GM23338 (cell line): ENCODE measurements at regions not wholly inside any gene's neighbourhood (a gene's known extent, or its start where the extent isn't known, plus 50 kb on each side); places are given as distances from the start of the nearest gene placed in this dataset.

Experiments
- ATAC-seq: fragments of 200-7000 bp; cut with Tn5 transposase; 3 replicates; pipeline ENCODE4 v1.9.1; 2020
- DNase-seq: peaks from one replicate; pipeline ENCODE4 v3.0.0-alpha.2; 2015; ENCODE audit warnings: low spot score
- H2AFZ ChIP-seq: fragments of 200-600 bp; sonication (generic); 2 replicates; pipeline ENCODE4 v1.8.0; 2016; ENCODE audit warnings: antibody characterized with exemption, mild to moderate bottlenecking, moderate library complexity
- H3F3A ChIP-seq: fragments of 200-600 bp; sonication (generic); replicated peaks from 2 replicates; pipeline ENCODE4 v1.8.0; 2017; ENCODE audit warnings: antibody characterized with exemption, mixed run types, low read depth
- H3K27ac ChIP-seq: fragments of 200-600 bp; sonication (generic); 2 replicates; pipeline ENCODE4 v1.6.1; 2016; ENCODE audit warnings: low read depth
- H3K27me3 ChIP-seq: fragments of 200-600 bp; sonication (generic); 2 replicates; pipeline ENCODE4 v1.8.0; 2016; ENCODE audit warnings: mild to moderate bottlenecking, mixed run types, moderate library complexity; ENCODE audit not compliant: insufficient read depth
- H3K36me3 ChIP-seq: fragments of 200-600 bp; sonication (generic); 2 replicates; pipeline ENCODE4 v1.8.0; 2016; ENCODE audit warnings: mild to moderate bottlenecking; ENCODE audit not compliant: insufficient read depth
- H3K4me1 ChIP-seq: fragments of 200-600 bp; sonication (generic); 2 replicates; pipeline ENCODE4 v1.8.0; 2016; ENCODE audit warnings: mild to moderate bottlenecking, moderate library complexity; ENCODE audit not compliant: insufficient read depth
- H3K4me2 ChIP-seq: fragments of 200-600 bp; sonication (generic); 2 replicates; pipeline ENCODE4 v1.7.1; 2017; ENCODE audit warnings: mixed run types
- H3K4me3 ChIP-seq: fragments of 200-600 bp; sonication (generic); 2 replicates; pipeline ENCODE4 v1.6.1; 2016; ENCODE audit warnings: mixed run types
- H3K79me2 ChIP-seq: fragments of 200-600 bp; sonication (generic); replicated peaks from 2 replicates; pipeline ENCODE4 v1.8.0; 2017; ENCODE audit warnings: mild to moderate bottlenecking; ENCODE audit not compliant: insufficient read depth
- H3K9me2 ChIP-seq: fragments of 200-600 bp; sonication (generic); 2 replicates; pipeline ENCODE4 v1.8.0; 2017; ENCODE audit not compliant: insufficient read depth
- H4K20me1 ChIP-seq: fragments of 200-600 bp; sonication (generic); replicated peaks from 2 replicates; pipeline ENCODE4 v1.8.0; 2017; ENCODE audit warnings: mild to moderate bottlenecking; ENCODE audit not compliant: insufficient read depth
- H3K27ac Mint-ChIP-seq: 2 replicates; pipeline ENCODE4 v1.8.0; 2020; ENCODE audit warnings: inconsistent platforms, mild to moderate bottlenecking, moderate library complexity, mixed read lengths
- H3K27me3 Mint-ChIP-seq: 3 replicates; pipeline ENCODE4 v1.8.0; 2022; ENCODE audit warnings: low read depth, mild to moderate bottlenecking, moderate library complexity, mixed read lengths, inconsistent platforms; ENCODE audit not compliant: insufficient read depth, poor library complexity
- H3K36me3 Mint-ChIP-seq: 3 replicates; pipeline ENCODE4 v1.8.0; 2021; ENCODE audit warnings: low read depth, mild to moderate bottlenecking, inconsistent platforms, moderate library complexity, mixed read lengths
- H3K4me1 Mint-ChIP-seq: 3 replicates; pipeline ENCODE4 v1.8.0; 2020; ENCODE audit warnings: mild to moderate bottlenecking, inconsistent platforms, mixed read lengths
- H3K4me3 Mint-ChIP-seq: 3 replicates; pipeline ENCODE4 v1.8.0; 2021; ENCODE audit warnings: moderate library complexity, mild to moderate bottlenecking, inconsistent platforms, mixed read lengths
- H3K9me3 Mint-ChIP-seq: 3 replicates; pipeline ENCODE4 v1.8.0; 2020; ENCODE audit warnings: moderate library complexity, mild to moderate bottlenecking, inconsistent platforms, mixed read lengths
- CREB1 ChIP-seq: fragments of 250-450 bp; sonication (Bioruptor Pico); IDR thresholded peaks from 2 replicates; pipeline ENCODE4 v1.5.0; 2020; ENCODE audit warnings: low read depth, mild to moderate bottlenecking, moderate library complexity
- EZH2 ChIP-seq: fragments of 200-600 bp; sonication (generic); IDR thresholded peaks from one replicate; pipeline ENCODE4 v1.8.0; 2017; ENCODE audit warnings: antibody characterized with exemption, mild to moderate bottlenecking, low read depth; ENCODE audit not compliant: unreplicated experiment
- EZH2phosphoT487 ChIP-seq: fragments of 200-600 bp; sonication (generic); IDR thresholded peaks from one replicate; pipeline ENCODE4 v1.8.1; 2018; ENCODE audit warnings: antibody characterized with exemption; ENCODE audit not compliant: unreplicated experiment
- JUNB ChIP-seq: IDR thresholded peaks from one replicate; pipeline ENCODE4 v1.6.1; 2016; ENCODE audit warnings: antibody characterized with exemption; ENCODE audit not compliant: unreplicated experiment
- NANOG ChIP-seq: IDR thresholded peaks from 2 replicates; pipeline ENCODE4 v1.6.1; 2016; ENCODE audit warnings: antibody characterized with exemption, borderline replicate concordance
- POLR2AphosphoS5 ChIP-seq: IDR thresholded peaks from 2 replicates; pipeline ENCODE4 v1.6.1; 2016; ENCODE audit warnings: antibody characterized with exemption, low read depth
- STAT1 ChIP-seq: IDR thresholded peaks from one replicate; pipeline ENCODE4 v1.6.1; 2016; ENCODE audit warnings: antibody characterized with exemption; ENCODE audit not compliant: unreplicated experiment
- ZNF114 ChIP-seq: fragments of 250-450 bp; sonication (Bioruptor Pico); IDR thresholded peaks from 2 replicates; pipeline ENCODE4 v1.5.0; 2020; ENCODE audit warnings: mild to moderate bottlenecking, moderate library complexity
- ZNF331 ChIP-seq: fragments of 250-450 bp; sonication (Bioruptor Pico); IDR thresholded peaks from 2 replicates; pipeline ENCODE4 v1.5.0; 2020; ENCODE audit warnings: low read depth, mild to moderate bottlenecking, moderate library complexity
- TF ChIP-seq, protein P1 (sequence below): fragments of 250-450 bp; sonication (Bioruptor Pico); IDR thresholded peaks from 2 replicates; pipeline ENCODE4 v1.5.0; 2020; ENCODE audit warnings: mild to moderate bottlenecking, moderate library complexity
- TF ChIP-seq, protein P2 (sequence below): IDR thresholded peaks from 2 replicates; pipeline ENCODE4 v1.6.1; 2016; ENCODE audit warnings: antibody characterized with exemption
- TF ChIP-seq, protein P3 (sequence below): IDR thresholded peaks from one replicate; pipeline ENCODE4 v1.6.1; 2018; ENCODE audit warnings: antibody characterized with exemption; ENCODE audit not compliant: unreplicated experiment
- TF ChIP-seq, protein P4 (sequence below), 2 experiments: fragments of 200-600 bp in 1 of 2; sonication (generic) in 1 of 2; conservative IDR thresholded peaks; 2 replicates each; pipeline versions ENCODE4 v1.5.1 to v1.6.1; 2016 to 2017; ENCODE audit warnings: antibody characterized with exemption in 2 of 2, low read depth in 2 of 2, mild to moderate bottlenecking in 2 of 2, moderate library complexity in 1 of 2

DNA sequence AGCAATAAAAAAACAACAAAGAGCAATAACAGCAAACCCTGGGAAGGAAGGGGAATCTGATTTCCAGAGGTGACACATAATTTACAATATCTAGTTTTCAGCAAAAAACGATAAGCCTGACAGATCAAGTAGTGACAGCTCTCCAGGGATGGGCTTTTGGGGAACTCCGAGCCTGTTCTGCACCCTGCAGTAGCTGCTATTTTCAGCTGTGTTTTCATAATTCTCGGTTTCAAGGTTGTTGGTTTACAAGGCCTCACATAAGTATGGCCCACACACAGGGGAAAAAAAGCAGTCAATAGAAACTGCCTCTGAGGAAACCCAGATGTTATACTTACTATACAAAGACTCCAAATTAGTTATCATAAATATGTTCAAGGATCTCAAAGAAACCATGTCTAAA lies 67.7 kb upstream of the CTLA4 start:
- Histone ChIP-seq H3K27me3 (no peaks in the 10 kb centered on the region), H4K20me1 (no peaks in the 10 kb centered on the region), H3K4me2 (no peak overlapping the region), H3K4me1 (no peaks in the 10 kb centered on the region; the same call in 1 of the 2 replicates), H2AFZ (no peak overlapping the region), H3K4me3 (no peak overlapping the region), H3K9me2 (no peaks in the 10 kb centered on the region), H3K36me3 (no peaks in the 10 kb centered on the region), H3K27ac (no peak overlapping the region), H3F3A (no peaks in the 10 kb centered on the region), H3K79me2 (no peaks in the 10 kb centered on the region)
- Mint-ChIP-seq H3K9me3 (peaks cover 6% of the 10 kb centered on the region), H3K27ac (no peak overlapping the region), H3K36me3 (no peaks in the 10 kb centered on the region), H3K27me3 (peaks cover 2% of the 10 kb centered on the region), H3K4me3 (no peak overlapping the region), H3K4me1 (peaks cover 12% of the 10 kb centered on the region; the same call in 2 of the 3 replicates)
- ATAC-seq (no peak), DNase-seq (no peak)
- no peak for TF ChIP-seq ZNF114 (CRISPR knock-in tag)
- TF ChIP-seq, protein P1, sequence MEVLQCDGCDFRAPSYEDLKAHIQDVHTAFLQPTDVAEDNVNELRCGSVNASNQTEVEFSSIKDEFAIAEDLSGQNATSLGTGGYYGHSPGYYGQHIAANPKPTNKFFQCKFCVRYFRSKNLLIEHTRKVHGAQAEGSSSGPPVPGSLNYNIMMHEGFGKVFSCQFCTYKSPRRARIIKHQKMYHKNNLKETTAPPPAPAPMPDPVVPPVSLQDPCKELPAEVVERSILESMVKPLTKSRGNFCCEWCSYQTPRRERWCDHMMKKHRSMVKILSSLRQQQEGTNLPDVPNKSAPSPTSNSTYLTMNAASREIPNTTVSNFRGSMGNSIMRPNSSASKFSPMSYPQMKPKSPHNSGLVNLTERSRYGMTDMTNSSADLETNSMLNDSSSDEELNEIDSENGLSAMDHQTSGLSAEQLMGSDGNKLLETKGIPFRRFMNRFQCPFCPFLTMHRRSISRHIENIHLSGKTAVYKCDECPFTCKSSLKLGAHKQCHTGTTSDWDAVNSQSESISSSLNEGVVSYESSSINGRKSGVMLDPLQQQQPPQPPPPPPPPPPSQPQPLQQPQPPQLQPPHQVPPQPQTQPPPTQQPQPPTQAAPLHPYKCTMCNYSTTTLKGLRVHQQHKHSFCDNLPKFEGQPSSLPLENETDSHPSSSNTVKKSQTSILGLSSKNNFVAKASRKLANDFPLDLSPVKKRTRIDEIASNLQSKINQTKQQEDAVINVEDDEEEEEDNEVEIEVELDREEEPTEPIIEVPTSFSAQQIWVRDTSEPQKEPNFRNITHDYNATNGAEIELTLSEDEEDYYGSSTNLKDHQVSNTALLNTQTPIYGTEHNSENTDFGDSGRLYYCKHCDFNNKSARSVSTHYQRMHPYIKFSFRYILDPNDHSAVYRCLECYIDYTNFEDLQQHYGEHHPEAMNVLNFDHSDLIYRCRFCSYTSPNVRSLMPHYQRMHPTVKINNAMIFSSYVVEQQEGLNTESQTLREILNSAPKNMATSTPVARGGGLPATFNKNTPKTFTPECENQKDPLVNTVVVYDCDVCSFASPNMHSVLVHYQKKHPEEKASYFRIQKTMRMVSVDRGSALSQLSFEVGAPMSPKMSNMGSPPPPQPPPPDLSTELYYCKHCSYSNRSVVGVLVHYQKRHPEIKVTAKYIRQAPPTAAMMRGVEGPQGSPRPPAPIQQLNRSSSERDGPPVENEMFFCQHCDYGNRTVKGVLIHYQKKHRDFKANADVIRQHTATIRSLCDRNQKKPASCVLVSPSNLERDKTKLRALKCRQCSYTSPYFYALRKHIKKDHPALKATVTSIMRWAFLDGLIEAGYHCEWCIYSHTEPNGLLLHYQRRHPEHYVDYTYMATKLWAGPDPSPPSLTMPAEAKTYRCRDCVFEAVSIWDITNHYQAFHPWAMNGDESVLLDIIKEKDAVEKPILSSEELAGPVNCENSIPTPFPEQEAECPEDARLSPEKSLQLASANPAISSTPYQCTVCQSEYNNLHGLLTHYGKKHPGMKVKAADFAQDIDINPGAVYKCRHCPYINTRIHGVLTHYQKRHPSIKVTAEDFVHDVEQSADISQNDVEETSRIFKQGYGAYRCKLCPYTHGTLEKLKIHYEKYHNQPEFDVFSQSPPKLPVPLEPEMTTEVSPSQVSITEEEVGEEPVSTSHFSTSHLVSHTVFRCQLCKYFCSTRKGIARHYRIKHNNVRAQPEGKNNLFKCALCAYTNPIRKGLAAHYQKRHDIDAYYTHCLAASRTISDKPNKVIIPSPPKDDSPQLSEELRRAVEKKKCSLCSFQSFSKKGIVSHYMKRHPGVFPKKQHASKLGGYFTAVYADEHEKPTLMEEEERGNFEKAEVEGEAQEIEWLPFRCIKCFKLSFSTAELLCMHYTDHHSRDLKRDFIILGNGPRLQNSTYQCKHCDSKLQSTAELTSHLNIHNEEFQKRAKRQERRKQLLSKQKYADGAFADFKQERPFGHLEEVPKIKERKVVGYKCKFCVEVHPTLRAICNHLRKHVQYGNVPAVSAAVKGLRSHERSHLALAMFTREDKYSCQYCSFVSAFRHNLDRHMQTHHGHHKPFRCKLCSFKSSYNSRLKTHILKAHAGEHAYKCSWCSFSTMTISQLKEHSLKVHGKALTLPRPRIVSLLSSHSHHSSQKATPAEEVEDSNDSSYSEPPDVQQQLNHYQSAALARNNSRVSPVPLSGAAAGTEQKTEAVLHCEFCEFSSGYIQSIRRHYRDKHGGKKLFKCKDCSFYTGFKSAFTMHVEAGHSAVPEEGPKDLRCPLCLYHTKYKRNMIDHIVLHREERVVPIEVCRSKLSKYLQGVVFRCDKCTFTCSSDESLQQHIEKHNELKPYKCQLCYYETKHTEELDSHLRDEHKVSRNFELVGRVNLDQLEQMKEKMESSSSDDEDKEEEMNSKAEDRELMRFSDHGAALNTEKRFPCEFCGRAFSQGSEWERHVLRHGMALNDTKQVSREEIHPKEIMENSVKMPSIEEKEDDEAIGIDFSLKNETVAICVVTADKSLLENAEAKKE (CRISPR knock-in tag) = no peak
- no peak for TF ChIP-seq NANOG
- TF ChIP-seq ZNF331 (CRISPR knock-in tag) = no peak
- TF ChIP-seq EZH2phosphoT487 = no peak
- no peak for TF ChIP-seq POLR2AphosphoS5
- TF ChIP-seq STAT1 = no peak
- TF ChIP-seq, protein P2, sequence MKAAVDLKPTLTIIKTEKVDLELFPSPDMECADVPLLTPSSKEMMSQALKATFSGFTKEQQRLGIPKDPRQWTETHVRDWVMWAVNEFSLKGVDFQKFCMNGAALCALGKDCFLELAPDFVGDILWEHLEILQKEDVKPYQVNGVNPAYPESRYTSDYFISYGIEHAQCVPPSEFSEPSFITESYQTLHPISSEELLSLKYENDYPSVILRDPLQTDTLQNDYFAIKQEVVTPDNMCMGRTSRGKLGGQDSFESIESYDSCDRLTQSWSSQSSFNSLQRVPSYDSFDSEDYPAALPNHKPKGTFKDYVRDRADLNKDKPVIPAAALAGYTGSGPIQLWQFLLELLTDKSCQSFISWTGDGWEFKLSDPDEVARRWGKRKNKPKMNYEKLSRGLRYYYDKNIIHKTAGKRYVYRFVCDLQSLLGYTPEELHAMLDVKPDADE = no peak
- TF ChIP-seq JUNB = no peak
- TF ChIP-seq CREB1 = no peak
- no peak for TF ChIP-seq EZH2
- TF ChIP-seq, protein P3, sequence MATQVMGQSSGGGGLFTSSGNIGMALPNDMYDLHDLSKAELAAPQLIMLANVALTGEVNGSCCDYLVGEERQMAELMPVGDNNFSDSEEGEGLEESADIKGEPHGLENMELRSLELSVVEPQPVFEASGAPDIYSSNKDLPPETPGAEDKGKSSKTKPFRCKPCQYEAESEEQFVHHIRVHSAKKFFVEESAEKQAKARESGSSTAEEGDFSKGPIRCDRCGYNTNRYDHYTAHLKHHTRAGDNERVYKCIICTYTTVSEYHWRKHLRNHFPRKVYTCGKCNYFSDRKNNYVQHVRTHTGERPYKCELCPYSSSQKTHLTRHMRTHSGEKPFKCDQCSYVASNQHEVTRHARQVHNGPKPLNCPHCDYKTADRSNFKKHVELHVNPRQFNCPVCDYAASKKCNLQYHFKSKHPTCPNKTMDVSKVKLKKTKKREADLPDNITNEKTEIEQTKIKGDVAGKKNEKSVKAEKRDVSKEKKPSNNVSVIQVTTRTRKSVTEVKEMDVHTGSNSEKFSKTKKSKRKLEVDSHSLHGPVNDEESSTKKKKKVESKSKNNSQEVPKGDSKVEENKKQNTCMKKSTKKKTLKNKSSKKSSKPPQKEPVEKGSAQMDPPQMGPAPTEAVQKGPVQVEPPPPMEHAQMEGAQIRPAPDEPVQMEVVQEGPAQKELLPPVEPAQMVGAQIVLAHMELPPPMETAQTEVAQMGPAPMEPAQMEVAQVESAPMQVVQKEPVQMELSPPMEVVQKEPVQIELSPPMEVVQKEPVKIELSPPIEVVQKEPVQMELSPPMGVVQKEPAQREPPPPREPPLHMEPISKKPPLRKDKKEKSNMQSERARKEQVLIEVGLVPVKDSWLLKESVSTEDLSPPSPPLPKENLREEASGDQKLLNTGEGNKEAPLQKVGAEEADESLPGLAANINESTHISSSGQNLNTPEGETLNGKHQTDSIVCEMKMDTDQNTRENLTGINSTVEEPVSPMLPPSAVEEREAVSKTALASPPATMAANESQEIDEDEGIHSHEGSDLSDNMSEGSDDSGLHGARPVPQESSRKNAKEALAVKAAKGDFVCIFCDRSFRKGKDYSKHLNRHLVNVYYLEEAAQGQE = no peak
- TF ChIP-seq, protein P4, sequence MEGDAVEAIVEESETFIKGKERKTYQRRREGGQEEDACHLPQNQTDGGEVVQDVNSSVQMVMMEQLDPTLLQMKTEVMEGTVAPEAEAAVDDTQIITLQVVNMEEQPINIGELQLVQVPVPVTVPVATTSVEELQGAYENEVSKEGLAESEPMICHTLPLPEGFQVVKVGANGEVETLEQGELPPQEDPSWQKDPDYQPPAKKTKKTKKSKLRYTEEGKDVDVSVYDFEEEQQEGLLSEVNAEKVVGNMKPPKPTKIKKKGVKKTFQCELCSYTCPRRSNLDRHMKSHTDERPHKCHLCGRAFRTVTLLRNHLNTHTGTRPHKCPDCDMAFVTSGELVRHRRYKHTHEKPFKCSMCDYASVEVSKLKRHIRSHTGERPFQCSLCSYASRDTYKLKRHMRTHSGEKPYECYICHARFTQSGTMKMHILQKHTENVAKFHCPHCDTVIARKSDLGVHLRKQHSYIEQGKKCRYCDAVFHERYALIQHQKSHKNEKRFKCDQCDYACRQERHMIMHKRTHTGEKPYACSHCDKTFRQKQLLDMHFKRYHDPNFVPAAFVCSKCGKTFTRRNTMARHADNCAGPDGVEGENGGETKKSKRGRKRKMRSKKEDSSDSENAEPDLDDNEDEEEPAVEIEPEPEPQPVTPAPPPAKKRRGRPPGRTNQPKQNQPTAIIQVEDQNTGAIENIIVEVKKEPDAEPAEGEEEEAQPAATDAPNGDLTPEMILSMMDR (conservative IDR thresholded peaks at IDR 0.05; ENCODE audit: low read depth in 2 of 2) = no peak
